Fibroblast of villous mesenchyme (primary cell): ENCODE measurements at regions not wholly inside any gene's neighbourhood (a gene's known extent, or its start where the extent isn't known, plus 50 kb on each side); places are given as distances from the start of the nearest gene placed in this dataset.

Source experiments
- DNase-seq: peaks from one replicate; pipeline ENCODE4 v3.0.0-alpha.2; 2010; ENCODE audit warnings: low read depth
- H3K4me3 ChIP-seq: 2 replicates; pipeline ENCODE4 v1.5.1; 2011; ENCODE audit warnings: low read depth, mild to moderate bottlenecking, low read length
- CTCF ChIP-seq: IDR thresholded peaks from 2 replicates; pipeline ENCODE4 v1.5.1; 2012; ENCODE audit warnings: low read depth, mild to moderate bottlenecking, low read length; ENCODE audit not compliant: insufficient read depth

DNA sequence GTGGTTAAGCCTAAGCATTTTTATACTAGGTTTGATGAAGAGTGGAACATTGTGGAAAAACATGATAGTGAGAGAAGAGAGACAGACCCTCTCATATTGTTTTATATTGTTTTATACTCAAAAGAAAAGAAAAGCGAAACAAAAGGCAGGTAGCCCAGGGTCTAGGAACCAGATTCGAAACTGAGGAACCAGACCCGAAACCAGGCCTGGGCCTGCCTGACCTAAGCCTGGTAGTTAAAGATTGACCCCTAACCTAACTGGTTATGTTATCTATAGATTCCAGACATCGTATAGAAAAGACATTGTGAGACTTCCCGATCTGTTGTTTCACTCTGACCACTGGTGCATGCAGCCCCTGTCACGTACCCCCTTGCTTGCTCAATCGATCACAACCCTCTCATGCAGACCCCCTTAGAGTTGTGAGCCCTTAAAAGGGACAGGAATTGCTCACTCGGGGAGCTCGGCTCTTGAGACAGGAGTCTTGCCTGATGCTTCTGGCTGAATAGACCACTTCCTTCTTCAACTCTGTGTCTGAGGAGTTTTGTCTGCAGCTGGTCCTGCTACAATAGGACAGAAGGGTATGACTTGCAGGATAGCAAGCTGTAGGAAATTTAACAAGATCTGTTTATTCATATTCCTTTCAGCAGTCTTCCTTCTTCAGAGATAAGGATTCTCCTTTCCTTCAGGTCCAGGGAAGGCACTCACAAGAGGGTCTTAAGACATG is 147.1 kb upstream of the PLEKHA5 start:
- H3K4me3 ChIP-seq, result no peak overlapping the region
- DNase-seq, result no peak
- no peak for TF ChIP-seq CTCF

DNA sequence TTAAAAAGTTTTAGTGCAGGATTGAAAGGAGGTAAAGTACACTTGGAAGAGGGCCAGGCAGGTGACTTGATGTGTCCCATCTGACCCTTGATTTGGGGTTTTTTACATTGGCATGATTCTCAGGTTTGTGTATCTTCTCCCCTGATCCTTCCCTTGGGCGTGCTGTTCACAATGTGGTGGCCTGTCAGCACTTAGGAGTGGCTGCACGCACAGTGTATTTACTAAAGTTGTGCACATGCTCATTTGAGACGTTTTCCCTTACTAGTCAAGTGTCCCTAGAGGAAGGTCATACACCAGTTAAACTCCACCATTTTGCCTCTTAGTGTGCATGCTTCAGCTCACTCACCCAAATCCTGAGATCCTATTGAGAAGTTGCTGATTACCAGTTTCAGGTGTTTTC is 145.7 kb upstream of the PLEKHA5 start:
- DNase-seq, result no peak
- H3K4me3 ChIP-seq, result no peak overlapping the region
- TF ChIP-seq CTCF, result no peak

DNA sequence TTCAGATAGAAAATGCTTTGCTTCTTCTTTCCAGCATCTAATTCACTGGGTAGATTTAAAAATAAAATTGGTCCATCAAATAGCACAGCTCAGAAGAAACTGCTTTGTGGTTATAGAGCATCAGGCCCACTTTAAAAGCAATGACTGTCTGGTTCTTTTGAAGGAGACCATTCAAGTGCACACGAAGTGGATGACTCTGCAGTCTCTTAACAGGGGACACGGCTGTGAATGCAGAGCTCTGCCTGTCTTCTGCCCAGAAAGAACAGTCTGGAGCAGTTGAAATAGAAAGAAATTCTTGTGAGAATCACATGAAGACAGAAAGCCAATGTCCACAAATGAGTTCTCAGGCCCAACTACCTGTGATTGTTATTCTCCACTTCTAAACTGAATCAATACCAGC is 138.7 kb upstream of the PLEKHA5 start:
- no peak for DNase-seq
- no peak overlapping the region for H3K4me3 ChIP-seq
- TF ChIP-seq CTCF, result no peak

DNA sequence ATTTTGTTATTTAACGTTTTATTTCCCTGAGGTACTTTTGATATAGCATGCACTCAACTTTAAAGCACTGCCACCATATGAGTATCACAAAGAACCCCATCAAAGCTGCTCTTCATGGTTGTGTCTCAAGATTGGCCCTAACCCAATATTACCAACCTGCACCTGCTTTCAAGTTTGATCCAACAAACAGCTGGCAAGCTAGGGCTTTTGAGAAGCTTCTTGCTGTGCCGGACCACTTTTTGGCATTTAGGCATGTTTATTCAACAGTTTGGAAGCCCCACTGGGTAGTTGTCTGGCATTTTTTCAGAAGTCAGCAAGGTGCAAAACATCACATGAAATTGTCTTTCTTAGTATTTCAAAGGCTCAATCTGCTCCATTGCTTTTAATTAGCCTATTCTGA is 137.2 kb upstream of the PLEKHA5 start:
- no peak for DNase-seq
- no peak for TF ChIP-seq CTCF

DNA sequence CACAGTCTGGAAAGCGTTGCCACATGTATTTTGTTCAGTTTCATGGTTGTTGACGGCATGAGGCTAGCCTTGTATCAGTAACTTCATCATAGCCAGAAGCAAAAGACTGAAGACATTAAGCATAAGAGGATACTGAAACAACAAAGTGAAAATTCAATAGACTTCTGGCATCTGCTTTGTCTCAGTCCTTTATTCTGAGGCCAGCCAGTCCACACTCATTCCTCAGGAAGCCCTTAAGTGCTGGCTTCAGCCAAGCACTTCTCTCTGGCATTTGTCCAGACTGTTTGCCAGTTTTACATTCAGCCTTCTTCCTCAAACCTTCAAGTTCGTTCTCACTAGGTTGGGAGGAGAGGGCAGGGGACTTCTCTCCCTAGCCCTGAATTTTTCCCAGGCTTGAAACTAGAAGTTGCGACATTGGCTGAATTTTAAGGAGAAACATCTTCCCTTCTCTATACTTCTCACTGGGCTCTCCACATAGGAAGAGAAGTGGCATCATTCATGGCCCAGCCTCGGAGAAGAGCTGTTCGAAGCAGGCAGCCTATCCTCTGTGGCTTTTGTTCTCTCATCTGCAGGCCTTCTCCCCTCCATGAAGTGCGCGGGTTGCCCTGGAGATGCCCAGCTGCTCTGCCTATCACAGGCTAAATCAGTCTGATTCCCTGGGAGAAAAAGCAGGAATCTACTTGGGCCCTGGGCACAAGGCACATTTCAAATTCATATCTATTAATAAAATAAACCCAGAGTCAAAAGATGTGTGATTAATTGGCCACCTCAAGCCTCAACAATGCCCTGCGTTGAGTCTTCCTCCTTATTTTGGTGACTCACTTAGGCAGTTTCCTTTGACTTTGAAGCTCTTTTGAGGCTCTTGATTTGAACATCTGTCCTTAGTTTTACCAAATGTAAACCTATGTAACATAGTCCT is 130.9 kb upstream of the PLEKHA5 start:
- no peak overlapping the region for H3K4me3 ChIP-seq
- TF ChIP-seq CTCF, result no peak

More for the DNA sequence above, 137.2 kb upstream of the PLEKHA5 start:
- H3K4me3 ChIP-seq, result no peak overlapping the region

DNA sequence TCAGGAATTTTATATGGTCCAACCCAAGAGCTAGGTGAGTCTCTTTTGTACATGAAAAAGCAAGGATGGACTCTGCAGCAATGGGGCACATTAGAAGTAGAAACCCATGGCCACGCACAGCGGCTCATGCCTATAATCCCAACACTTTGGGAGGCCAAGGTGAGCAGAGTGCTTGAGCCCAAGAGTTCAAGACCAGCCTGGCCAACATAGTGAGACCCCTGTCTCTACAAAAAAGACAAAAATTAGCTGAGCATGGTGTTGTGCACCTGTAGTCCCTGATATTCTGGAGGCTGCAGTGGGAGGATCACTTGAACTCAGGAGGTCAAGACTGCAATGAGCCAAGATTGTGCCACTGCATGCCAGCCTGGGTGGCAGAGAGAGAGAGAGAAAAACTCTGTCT is 128.7 kb upstream of the PLEKHA5 start:
- no peak for TF ChIP-seq CTCF

More for the DNA sequence above, 130.9 kb upstream of the PLEKHA5 start:
- peak; percentile 60 for DNase-seq

More for the DNA sequence above, 128.7 kb upstream of the PLEKHA5 start:
- no peak for DNase-seq
- H3K4me3 ChIP-seq, result no peak overlapping the region
